Panc1 (cell line): ENCODE measurements at regions not wholly inside any gene's neighbourhood (a gene's known extent, or its start where the extent isn't known, plus 50 kb on each side); places are given as distances from the start of the nearest gene placed in this dataset.

Experiments
- CTCF ChIP-seq: fragments of 450-650 bp; IDR thresholded peaks from 2 replicates; pipeline ENCODE4 v1.5.1; 2017; ENCODE audit warnings: mild to moderate bottlenecking
- POLR2AphosphoS5 ChIP-seq: IDR thresholded peaks from 2 replicates; pipeline ENCODE4 v1.6.1; 2012; ENCODE audit warnings: mild to moderate bottlenecking, low read depth, low read length, moderate library complexity
- REST ChIP-seq, 2 experiments: IDR thresholded peaks; 2 replicates each; pipeline ENCODE4 v1.6.1; 2011 to 2012; ENCODE audit warnings: low read depth in 2 of 2, control low read depth in 1 of 2, low read length in 1 of 2, mild to moderate bottlenecking in 1 of 2, moderate library complexity in 1 of 2; ENCODE audit not compliant: insufficient read depth in 1 of 2
- SIN3A ChIP-seq: IDR thresholded peaks from 2 replicates; pipeline ENCODE4 v1.6.1; 2012; ENCODE audit warnings: low read depth, mild to moderate bottlenecking, low read length, moderate library complexity, borderline replicate concordance; ENCODE audit not compliant: insufficient read depth

GRCh38 chr12:111073370-111073769, 153.0 kb upstream of the MYL2 start:
- TF ChIP-seq CTCF (no peak), POLR2AphosphoS5 (no peak), REST (IDR thresholded peaks at IDR 0.05; ENCODE audit: insufficient read depth in 1 of 2, low read depth in 2 of 2, low read length in 1 of 2) (no peak), SIN3A (no peak)
